ENCODE measurements at regions not wholly inside any gene's neighbourhood (a gene's known extent, or its start where the extent isn't known, plus 50 kb on each side); places are given as distances from the start of the nearest gene placed in this dataset.
"Not testable (repeated sequence)": the region's sequence is repeated elsewhere in the genome, so short reads cannot be mapped to it uniquely, and the experiment has no call there.

DNA sequence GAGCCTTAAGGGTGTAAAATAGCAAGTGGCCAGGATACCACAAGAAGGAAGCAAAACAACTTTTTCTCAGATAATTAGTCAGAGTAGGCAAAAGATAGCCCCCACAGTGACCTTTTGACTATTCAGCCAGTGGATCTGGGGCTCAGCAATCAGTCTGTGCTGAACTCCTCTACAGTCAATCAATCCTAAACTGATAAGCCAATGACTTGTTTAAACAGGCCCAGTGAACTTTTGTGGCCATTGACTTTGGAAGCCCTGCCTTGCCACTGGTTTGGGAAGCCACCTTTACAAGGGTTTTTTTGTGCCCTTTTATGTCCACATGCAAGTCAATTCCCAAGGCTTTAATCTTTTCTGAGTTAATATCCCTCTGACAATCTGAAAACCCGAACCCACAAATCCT lies 1565.0 kb upstream of the WWC1 start:
- DNase-seq = no peak

DNA sequence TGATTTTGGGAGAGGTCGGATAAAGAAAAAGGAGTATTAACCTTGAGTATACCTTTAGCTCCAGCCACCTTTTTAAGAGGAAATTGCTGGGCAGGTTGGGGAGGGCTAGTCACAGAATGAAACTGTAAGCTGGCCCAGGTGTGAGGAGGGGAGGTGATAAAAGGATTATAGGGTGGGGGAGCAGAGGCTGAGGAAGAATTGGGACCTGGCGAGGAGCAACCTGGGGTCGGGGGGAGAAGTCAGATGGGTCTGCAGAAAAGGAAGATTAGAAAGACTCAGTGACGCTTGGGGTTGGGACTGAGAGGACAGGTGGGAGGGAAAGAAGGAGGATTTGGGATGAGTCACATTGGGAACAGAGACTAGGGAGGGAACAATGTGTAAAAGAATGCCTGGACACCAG lies 1548.5 kb upstream of the WWC1 start:
- not testable (repeated sequence) for DNase-seq

DNA sequence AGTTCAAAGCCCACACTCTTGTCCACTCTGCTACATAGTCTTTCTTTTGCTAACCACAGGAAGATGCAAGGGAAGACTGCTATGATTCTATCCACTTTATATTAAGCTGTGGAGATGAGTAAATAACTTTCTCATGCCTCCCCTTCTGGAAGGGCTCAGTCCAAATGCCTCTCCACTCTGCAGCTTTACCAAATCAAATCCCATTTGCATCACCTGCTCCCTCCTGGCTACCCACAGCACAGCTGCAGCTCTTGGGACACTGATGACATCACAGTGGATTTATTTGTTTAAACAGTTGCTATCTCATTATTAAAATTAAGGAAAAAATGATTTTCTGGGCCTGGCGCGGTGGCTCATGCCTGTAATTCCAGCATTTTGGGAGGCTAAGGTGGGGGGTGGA lies 1544.9 kb upstream of the WWC1 start:
- no peak for DNase-seq

DNA sequence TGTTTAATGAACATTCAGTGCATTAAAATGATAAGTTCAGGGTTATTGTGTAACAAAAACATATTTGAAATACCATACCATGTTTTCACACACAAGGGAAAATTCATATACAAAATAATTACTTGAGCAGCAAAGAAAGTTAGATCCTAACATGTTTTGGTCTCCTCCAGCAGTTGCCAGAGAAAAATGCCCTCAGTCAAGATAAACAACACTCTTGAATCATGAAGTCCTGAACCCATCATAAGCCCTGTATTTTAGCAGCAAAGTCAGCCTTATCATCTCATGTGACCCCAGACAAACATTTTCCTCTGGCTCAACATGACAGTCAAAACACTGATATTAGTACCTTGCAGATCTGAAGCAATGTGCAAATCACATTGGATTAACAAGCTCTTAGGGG lies 1541.1 kb upstream of the WWC1 start:
- no peak for DNase-seq

DNA sequence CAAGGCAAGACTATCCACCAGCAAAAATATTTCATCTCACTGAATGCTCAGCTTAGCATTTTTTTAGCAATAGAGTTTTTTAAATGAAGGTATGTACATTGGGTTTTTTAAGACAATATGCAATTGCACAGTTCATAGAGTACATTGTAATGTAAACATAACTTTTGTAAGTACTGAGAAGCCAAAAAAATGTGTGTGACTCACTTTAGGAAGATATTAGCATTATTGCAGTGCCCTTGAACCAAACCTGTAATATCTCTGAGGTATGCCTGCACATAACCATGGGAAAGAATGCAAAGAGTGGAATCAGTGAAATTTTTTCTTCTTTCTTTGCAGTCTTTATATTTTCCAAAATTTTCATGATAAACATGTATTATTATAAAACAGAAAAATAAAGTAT lies 1533.3 kb upstream of the WWC1 start:
- no peak for DNase-seq

DNA sequence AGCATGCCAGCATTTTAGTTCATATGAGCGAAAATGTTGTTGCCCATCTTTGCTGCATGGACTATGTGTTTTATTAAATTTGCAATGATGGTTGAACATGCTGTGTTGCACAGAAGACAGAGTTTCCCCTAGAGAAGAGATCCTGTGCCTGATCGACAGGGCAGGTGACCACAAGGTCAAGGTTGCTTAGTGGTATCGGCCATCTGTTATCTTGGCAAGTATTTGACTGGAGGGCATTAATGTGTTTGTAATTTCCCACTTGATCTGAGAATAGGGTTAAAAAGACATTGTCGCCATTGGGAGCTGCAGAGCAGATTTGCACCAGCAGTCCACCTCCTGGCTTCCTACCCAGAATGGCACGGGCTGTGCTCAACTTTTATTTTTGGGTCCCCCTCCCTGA lies 1523.6 kb upstream of the WWC1 start:
- DNase-seq = no peak

DNA sequence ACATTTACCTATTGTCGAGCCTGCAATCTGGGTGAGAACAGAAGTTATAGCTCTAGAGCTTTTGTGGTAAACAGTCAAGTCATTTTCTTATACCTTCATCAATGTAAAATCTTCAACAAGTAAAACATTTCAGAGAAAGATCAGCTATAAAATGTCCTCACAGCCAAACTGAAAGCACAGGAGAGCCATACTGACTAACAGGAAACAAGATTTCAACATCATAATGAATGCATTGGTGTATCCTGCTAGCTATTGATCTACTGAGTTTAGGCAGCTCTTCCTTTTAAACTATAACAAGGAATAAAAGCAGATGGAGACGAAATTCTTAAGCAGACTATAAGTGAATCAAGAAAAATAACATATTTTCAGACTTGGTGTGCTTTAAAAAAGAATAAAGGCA lies 1522.9 kb upstream of the WWC1 start:
- no peak for DNase-seq

DNA sequence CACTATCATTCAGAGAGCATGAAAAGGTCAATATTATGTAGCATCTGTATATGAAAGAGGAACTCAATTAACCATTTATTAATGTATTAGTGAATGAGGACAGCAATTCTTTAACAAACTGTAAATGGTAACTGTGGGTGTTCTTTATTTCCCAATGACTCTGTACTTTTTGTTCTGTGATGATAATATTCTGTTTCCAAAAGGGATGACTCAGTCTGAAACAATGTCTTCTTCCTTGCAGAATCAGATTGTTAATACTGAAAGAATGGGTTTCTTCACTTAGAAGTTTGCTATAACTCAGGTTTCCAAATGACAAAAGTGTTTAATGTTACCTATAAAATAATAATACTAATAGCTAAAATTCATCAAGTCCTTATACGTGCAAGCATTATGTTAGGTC lies 1518.7 kb upstream of the WWC1 start:
- DNase-seq = no peak

DNA sequence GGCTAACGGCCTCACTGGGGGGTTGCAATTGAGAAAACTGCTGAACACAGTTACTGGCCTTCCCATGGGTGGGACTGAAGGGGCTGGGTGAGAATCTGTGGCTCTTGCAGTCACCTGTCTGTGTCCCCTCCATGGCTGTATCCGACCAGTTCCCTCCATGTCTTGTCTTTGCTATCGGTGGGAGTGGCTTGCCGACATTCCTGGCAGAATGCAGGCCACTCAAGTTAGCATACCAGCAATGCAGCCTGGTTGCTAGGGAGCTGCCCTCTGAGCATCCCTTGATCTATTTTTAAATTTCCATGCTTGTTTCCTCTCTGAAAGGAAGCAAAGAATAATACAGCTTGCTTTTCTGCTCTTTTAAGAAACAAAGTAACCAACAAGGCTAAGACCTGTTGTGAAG lies 1509.7 kb upstream of the WWC1 start:
- no peak for DNase-seq

DNA sequence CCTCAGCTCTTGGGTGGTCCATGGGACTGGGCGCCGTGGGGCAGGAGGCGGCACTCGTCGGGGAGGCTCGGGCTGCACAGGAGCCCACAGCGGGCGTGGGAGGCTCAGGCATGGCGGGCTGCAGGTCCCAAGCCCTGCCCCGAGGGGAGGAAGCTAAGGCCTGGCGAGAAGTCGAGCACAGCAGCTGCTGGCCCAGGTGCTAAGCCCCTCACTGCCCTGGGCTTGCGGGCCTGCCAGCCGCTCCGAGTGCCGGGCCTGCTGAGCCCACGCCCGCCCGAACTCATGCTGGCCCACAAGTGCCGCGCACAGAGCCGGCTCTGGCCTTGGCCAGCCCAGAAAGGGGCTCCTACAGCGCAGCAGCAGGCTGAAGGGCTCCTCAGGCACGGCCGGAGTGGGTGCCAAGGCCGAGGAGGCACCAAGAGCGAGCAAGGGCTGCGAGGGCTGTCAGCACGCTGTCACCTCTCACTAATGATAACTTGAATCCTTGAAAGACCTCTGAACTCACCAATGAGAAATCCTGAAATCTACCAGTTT lies 1506.8 kb upstream of the WWC1 start:
- DNase-seq = no peak

DNA sequence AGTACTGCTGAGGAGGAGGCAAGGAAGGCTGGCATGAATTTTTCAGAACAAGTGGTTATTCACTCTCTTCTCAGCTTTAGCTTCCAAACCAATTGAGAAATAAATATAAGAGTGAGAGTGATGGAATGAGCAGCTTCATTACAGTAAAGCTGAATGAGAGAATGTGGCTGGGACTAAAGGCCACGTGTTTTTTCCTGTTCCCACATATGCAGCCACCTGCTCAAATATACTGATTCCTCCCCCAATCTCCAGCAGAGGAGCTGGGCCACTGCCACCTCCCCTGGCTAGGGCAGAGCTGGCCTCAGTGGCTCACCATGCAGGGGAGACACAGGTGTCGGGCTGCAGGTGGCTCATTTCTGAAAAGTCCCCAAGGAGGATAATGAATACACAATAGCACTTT lies 1505.3 kb upstream of the WWC1 start:
- DNase-seq = no peak

DNA sequence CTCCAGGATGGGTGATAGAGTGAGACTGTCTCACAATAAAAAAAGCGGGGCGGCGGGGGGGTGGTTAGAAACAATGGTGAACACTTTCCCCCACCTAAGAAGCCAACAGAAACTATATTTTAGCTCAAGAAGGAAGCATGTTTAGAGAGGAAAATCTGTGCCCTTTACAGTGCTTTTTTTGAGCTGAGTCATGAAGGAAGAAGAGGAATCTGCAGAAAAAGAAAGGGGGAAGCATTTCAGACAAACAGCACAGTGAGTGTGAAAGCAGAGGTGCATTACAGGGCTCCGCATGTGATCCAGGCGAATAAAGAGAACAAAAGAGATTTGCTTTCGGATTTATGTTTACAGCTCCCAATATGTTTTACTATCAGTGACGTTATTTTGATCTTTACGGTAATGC lies 1504.6 kb upstream of the WWC1 start:
- DNase-seq = no peak

DNA sequence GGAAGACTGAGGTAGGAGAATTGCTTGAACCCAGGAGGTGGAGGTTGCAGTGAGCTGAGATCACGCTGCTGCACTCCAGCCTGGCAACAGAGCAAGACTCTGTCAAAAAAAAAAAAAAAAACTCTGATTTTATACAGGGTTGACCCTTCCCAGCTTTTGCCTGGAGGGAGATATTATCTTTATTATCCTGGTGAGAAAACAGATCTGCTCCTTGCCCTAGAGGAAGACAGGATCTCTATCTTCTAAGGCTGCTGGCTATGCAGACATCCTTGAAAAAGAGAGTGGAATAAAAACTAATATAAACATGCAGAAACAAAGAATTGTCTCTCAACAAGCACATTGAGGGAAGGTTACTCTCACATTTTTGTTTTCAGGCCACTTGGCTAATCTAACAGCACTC lies 1503.4 kb upstream of the WWC1 start:
- DNase-seq = no peak

DNA sequence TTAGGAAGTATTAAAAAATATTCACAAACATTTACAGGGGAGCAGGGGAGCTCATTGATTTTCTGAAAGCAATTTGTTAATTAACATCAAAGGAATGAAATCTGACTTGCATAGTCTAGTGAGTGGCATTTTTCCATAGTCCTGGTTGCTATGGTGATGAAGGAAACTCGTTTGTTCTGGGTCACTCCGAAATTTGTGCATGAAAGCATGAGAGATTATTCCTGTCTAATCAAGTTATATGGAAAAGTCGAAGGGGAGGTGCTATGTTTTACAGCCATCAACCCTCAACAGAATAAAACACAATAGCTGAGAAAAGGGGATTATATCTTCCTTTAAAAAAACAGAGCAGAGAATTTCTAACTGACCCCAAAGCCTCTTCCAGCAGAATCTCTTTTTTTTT lies 1495.7 kb upstream of the WWC1 start:
- no peak for DNase-seq

DNA sequence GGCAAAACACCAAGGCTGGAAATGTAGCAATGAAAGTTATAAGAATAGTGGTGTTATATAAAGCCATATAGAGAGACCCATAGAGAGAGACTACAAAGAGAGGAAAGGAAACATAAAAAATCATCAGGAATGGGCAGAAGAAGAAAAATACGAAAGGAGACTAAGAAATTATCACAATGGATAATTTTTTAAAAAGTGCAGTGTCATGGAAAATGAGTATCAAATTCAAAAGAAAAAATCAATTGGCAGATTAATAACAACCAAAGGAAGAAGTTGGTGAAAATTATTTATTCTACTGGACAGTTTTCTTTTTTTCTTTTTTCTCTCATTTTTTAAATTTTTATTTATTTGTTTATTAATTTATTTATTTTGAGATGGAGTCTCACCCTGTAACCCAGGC lies 1488.4 kb upstream of the WWC1 start:
- DNase-seq = no peak

DNA sequence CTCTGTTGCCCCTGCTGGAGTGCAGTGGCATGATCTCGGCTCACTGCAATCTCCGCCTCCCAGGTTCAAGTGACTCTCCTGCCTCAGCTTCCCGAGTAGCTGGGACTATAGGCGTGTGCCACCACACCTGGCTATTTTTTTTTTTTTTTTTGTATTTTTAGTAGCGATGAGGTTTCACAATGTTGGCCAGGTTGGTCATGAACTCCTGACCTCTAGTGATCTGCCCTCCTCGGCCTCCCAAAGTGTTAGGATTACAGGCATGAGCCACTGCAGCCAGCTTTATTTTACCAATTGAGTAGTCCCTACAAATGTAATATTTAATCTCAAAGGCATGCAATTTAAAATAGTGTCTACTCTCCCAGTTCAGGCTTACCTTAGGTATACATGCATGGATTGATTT lies 1487.2 kb upstream of the WWC1 start:
- not testable (repeated sequence) for DNase-seq

DNA sequence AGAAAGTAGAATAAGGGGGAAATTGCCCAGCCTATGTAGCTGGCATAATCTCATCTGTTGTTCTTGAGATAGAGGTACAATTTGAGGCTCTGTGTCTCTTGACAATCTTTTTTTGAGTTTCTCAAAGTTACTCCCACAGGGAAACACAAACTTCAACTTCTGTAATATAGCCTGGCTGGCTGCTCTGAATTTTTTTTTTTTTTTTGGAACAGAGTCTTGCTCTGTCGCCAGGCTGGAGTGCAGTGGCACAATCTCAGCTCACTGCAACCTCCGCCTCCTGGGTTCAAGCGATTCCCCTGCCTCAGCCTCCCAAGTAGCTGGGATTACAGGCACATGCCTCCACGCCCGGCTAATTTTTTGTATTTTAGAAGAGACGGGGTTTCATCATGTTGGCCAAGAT lies 1486.8 kb upstream of the WWC1 start:
- not testable (repeated sequence) for DNase-seq

DNA sequence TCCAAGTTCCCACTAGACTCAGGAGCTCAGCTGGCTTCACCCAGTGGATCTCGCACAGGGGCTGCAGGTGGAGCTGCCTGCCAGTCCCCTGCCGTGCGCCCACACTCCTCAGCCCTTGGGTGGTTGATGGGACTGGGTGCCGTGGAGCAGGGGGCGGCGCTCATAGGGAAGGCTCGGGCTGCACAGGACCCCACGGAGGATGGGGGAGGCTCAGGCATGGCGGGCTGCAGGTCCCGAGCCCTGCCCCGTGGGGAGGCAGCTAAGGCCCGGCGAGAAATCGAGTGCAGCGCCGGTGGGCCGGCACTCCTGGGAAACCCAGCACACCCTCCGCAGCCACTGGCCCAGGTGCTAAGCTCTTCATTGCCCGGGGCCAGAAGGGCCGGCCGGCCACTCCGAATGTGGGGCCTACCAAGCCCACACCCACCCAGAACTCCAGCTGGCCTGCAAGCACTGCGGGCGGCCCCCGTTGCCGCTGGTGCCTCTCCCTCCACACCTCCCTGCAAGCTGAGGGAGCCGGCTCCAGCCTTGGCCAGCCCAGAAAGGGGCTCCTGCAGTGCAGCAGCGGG lies 1481.3 kb upstream of the WWC1 start:
- not testable (repeated sequence) for DNase-seq

DNA sequence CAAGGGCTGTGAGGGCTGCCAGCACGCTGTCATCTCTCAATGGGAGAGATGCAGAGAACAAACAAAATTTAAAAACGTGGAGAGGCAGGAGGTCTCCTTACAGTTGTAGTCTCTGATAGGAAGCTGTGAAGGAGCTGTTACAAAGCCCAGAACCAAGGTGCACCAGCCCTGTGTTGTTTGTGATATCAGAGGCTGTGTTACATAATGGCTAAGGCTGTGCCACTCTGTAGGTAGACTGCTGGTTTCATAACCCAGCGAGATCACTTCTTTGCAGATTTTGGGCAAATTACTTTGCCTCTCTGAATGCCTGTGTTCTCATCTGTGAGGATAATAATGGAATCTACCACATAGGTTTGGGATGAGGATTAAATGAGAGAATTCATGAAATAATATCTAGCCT lies 1480.7 kb upstream of the WWC1 start:
- DNase-seq = no peak

DNA sequence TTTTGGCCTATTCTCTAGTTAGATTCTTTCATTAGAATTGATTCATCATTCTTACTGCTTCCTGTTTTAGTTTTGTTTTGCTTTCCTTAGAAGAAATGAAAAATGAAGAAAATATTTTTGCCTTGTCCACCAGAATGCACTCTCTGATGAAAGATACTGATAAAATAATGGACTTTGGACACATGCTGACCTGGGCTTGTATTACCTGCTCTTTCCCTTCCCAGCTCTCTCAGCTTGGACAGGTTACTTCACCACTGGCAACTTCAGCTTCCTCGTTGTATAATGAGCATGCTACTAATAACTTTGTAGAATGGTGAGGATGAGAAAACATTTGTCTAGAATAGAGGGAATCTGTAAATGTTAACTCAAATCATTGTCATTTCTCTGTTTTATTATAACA lies 1468.1 kb upstream of the WWC1 start:
- DNase-seq = no peak

DNA sequence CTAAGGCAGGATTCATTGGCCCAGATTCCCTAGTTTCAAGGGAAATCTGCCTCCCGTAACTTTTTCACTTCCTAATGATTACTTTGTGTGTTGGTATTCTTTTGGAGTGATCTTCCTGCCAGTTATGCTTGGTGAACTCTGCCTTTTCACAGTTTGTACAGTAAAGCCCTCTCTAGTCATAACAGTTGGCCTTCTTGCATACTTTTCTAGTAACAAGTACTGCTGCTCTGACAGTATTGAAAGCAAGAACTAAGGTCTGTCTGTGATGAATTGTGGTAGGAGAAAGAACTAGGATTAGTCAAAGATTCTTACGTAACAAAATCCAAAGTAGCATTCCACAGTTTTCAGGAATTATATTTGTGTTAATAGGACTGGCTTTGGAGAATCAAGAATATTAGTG lies 1457.2 kb upstream of the WWC1 start:
- DNase-seq = no peak

DNA sequence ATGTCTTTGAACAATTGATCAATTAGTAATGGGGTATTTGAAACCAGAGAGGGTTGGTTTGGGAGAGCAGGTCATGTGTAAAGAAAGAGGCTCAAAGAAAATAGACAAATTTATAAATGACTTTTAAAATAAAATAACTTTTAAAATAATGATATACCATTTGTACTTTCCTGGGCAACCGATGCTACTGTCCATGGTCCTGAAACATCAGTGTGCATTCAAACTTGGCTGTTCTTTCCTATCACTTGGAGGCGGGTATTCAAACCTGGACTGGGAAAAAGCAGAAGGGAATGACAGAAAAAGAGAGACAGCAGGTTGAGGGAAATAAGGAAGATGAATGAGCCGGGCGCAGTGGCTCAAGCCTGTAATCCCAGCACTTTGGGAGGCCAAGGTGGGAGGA lies 1446.4 kb upstream of the WWC1 start:
- peak in 1 of 5 experiments; percentile 0 for DNase-seq

DNA sequence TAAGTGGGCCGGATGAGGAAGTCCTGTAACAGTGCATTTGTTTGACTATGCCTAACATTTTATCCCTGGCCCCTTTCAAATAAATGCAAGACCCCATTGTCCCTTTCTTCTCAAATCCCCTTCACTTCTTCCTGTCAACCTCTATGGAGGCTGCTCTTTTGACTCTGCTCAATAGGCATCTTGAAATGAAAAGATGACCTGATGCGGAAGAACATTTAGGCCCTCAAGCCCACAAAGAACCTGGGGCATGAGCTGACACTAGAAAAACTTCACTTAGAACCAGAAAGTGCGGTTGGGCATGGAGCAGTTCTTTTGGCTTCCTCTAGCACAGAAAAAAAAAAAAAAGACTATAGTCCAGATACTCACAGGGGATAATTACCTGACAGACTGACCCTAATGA lies 1434.7 kb upstream of the WWC1 start:
- no peak for DNase-seq

DNA sequence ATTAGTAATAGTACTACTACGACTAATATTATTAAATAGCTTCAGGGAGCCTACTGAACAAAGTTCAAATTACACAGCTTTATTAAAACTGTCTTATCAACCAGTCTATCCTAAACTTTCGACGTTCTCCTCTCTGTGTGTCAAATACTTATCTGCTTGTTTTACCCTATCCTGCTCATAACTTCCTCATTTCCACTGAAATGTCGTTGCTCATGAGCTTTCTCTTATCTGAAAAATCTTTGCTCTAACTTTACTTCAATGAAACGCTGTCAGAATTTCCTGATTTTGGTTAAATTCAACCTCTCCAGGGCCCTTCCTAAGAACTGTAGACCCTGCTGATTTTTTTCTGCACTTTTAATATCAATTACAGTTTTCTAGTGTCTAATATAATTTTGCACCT lies 1431.0 kb upstream of the WWC1 start:
- no peak for DNase-seq

DNA sequence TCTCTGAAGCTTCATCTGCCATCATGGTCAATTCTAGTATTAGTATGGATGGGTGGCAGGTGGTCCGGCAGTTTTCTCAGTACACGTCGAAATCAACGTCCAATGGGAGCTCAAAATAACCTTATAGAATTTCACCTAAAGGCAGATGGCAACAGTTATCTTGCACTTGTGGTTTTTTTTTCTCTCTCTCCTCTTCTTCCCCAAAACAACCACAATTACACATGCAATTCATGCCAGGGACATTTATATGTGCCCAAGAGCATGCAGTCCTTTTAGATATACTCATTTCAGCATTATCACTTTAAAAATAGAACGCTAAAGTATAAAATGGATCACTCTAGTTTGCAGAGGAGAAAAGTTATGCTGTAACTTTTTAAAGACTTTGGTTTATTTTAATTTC lies 1428.9 kb upstream of the WWC1 start:
- DNase-seq = no peak

DNA sequence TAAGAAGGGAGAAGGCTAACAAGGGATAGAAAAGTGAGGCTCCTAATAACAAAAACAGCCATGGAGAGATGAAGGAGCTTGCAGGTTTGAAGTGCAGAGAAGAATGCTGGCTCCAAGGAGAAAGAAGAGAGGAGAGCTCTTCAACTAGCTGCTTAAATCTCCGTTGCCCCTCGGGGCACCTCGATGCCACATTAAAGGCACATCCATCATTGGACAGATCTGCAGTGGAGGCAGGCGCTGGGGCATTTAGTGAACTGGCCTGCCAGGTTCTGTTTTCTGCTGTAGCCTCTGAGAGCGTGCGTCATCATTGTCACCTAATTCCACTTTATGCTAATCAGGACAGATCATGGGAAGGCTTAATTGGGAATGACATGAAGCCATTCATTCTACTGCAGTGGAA lies 1426.2 kb upstream of the WWC1 start:
- DNase-seq = no peak

Data from T-helper 2 cell (primary cell).